ENCODE measurements at regions not wholly inside any gene's neighbourhood (a gene's known extent, or its start where the extent isn't known, plus 50 kb on each side); places are given as distances from the start of the nearest gene placed in this dataset.

- H3K36me3 Mint-ChIP-seq (ENCODE audit: unreplicated experiment), result no peaks in the 10 kb centered on the region
- no peak for TF ChIP-seq CTCF (IDR thresholded peaks at IDR 0.05)
- H3K4me1 Mint-ChIP-seq (ENCODE audit: unreplicated experiment), result no peaks in the 10 kb centered on the region
- H3K9me3 Mint-ChIP-seq (ENCODE audit: unreplicated experiment), result no peaks in the 10 kb centered on the region
- peaks cover 29% of the 10 kb centered on the region for H3K27me3 Mint-ChIP-seq (ENCODE audit: unreplicated experiment)
- H3K4me3 Mint-ChIP-seq (ENCODE audit: unreplicated experiment), result no peak overlapping the region
- H3K27ac Mint-ChIP-seq (ENCODE audit: unreplicated experiment), result no peak overlapping the region
- DNase-seq (ENCODE audit: extremely low spot score, unreplicated experiment), result no peak
These were observed 521.8 kb downstream of the LMO7 start for GRCh38 chr13:76157926-76158325.

GRCh38 chr13:76153239-76153638, 517.1 kb downstream of the LMO7 start:
- H3K4me3 Mint-ChIP-seq (ENCODE audit: unreplicated experiment), result no peak overlapping the region
- TF ChIP-seq CTCF (IDR thresholded peaks at IDR 0.05), result no peak
- no peaks in the 10 kb centered on the region for H3K4me1 Mint-ChIP-seq (ENCODE audit: unreplicated experiment)
- DNase-seq (ENCODE audit: extremely low spot score, unreplicated experiment), result no peak
- no peaks in the 10 kb centered on the region for H3K36me3 Mint-ChIP-seq (ENCODE audit: unreplicated experiment)
- no peaks in the 10 kb centered on the region for H3K9me3 Mint-ChIP-seq (ENCODE audit: unreplicated experiment)
- no peak overlapping the region for H3K27ac Mint-ChIP-seq (ENCODE audit: unreplicated experiment)
- H3K27me3 Mint-ChIP-seq (ENCODE audit: unreplicated experiment), result peaks cover 29% of the 10 kb centered on the region

- no peaks in the 10 kb centered on the region for H3K36me3 Mint-ChIP-seq (ENCODE audit: unreplicated experiment)
- H3K9me3 Mint-ChIP-seq (ENCODE audit: unreplicated experiment), result no peaks in the 10 kb centered on the region
- no peak overlapping the region for H3K27ac Mint-ChIP-seq (ENCODE audit: unreplicated experiment)
- H3K4me1 Mint-ChIP-seq (ENCODE audit: unreplicated experiment), result no peaks in the 10 kb centered on the region
- no peak overlapping the region for H3K4me3 Mint-ChIP-seq (ENCODE audit: unreplicated experiment)
- no peak for TF ChIP-seq CTCF (IDR thresholded peaks at IDR 0.05)
- H3K27me3 Mint-ChIP-seq (ENCODE audit: unreplicated experiment), result peaks cover 29% of the 10 kb centered on the region
- no peak for DNase-seq (ENCODE audit: extremely low spot score, unreplicated experiment)
These were observed 512.8 kb downstream of the LMO7 start for GRCh38 chr13:76148926-76149325.

- TF ChIP-seq CTCF (IDR thresholded peaks at IDR 0.05), result no peak
- peaks cover 26% of the 10 kb centered on the region for H3K27me3 Mint-ChIP-seq (ENCODE audit: unreplicated experiment)
- H3K4me3 Mint-ChIP-seq (ENCODE audit: unreplicated experiment), result no peak overlapping the region
- H3K4me1 Mint-ChIP-seq (ENCODE audit: unreplicated experiment), result no peaks in the 10 kb centered on the region
- no peaks in the 10 kb centered on the region for H3K36me3 Mint-ChIP-seq (ENCODE audit: unreplicated experiment)
- DNase-seq (ENCODE audit: extremely low spot score, unreplicated experiment), result no peak
- H3K9me3 Mint-ChIP-seq (ENCODE audit: unreplicated experiment), result no peaks in the 10 kb centered on the region
- no peak overlapping the region for H3K27ac Mint-ChIP-seq (ENCODE audit: unreplicated experiment)
These were observed 512.2 kb downstream of the LMO7 start for GRCh38 chr13:76148374-76148773.

- Mint-ChIP-seq H3K4me3 (ENCODE audit: unreplicated experiment) (no peak overlapping the region), H3K27me3 (ENCODE audit: unreplicated experiment) (peaks cover 9% of the 10 kb centered on the region), H3K27ac (ENCODE audit: unreplicated experiment) (no peak overlapping the region), H3K4me1 (ENCODE audit: unreplicated experiment) (no peaks in the 10 kb centered on the region), H3K9me3 (ENCODE audit: unreplicated experiment) (no peaks in the 10 kb centered on the region), H3K36me3 (ENCODE audit: unreplicated experiment) (no peaks in the 10 kb centered on the region)
- no peak for TF ChIP-seq CTCF (IDR thresholded peaks at IDR 0.05)
- DNase-seq (ENCODE audit: extremely low spot score, unreplicated experiment), result no peak
These were observed 496.4 kb downstream of the LMO7 start for GRCh38 chr13:76132532-76132931.
